Mesothelial cell of epicardium (in vitro differentiated cells): ENCODE measurements at regions not wholly inside any gene's neighbourhood (a gene's known extent, or its start where the extent isn't known, plus 50 kb on each side); places are given as distances from the start of the nearest gene placed in this dataset.

Experiments
- DNase-seq, 2 experiments: peaks; one replicate each; pipeline ENCODE4 v3.0.0; 2021; ENCODE audit warnings: low spot score in 2 of 2; ENCODE audit not compliant: unreplicated experiment in 2 of 2
- H3K27ac Mint-ChIP-seq: 2 replicates; pipeline ENCODE4 v1.8.0; 2021; ENCODE audit warnings: mixed read lengths
- H3K27me3 Mint-ChIP-seq: 2 replicates; pipeline ENCODE4 v1.8.0; 2021; ENCODE audit warnings: low read depth, mixed read lengths
- H3K36me3 Mint-ChIP-seq: 2 replicates; pipeline ENCODE4 v1.8.0; 2021; ENCODE audit warnings: mixed read lengths
- H3K4me1 Mint-ChIP-seq: 2 replicates; pipeline ENCODE4 v1.8.0; 2021; ENCODE audit warnings: mixed read lengths
- H3K4me3 Mint-ChIP-seq: 2 replicates; pipeline ENCODE4 v1.8.0; 2021; ENCODE audit warnings: mild to moderate bottlenecking, moderate library complexity, mixed read lengths
- H3K9me3 Mint-ChIP-seq: 2 replicates; pipeline ENCODE4 v1.8.0; 2021; ENCODE audit warnings: mixed read lengths
- CTCF ChIP-seq: fragments of 200-600 bp; sonication (generic); IDR thresholded peaks from one replicate; pipeline ENCODE4 v1.5.0; 2021; ENCODE audit warnings: antibody characterized with exemption; ENCODE audit not compliant: unreplicated experiment

- Mint-ChIP-seq H3K4me1 (no peaks in the 10 kb centered on the region), H3K4me3 (no peak overlapping the region), H3K9me3 (peaks cover 61% of the 10 kb centered on the region), H3K36me3 (peaks cover 16% of the 10 kb centered on the region), H3K27ac (no peak overlapping the region), H3K27me3 (no peaks in the 10 kb centered on the region)
- DNase-seq, result no peak
- TF ChIP-seq CTCF, result no peak
Observed at GRCh38 chr11:79702303-79702702, 261.5 kb upstream of the TENM4 start.

GRCh38 chr11:79699246-79699645 lies 258.4 kb upstream of the TENM4 start:
- no peak overlapping the region for H3K27ac Mint-ChIP-seq
- no peaks in the 10 kb centered on the region for H3K4me1 Mint-ChIP-seq
- no peak for DNase-seq
- H3K27me3 Mint-ChIP-seq, result no peaks in the 10 kb centered on the region
- H3K4me3 Mint-ChIP-seq, result no peak overlapping the region
- H3K9me3 Mint-ChIP-seq, result peaks cover 39% of the 10 kb centered on the region
- no peak for TF ChIP-seq CTCF
- H3K36me3 Mint-ChIP-seq, result peaks cover 16% of the 10 kb centered on the region

GRCh38 chr11:79697905-79698304 lies 257.1 kb upstream of the TENM4 start:
- no peak for TF ChIP-seq CTCF
- H3K27me3 Mint-ChIP-seq, result no peaks in the 10 kb centered on the region
- peaks cover 25% of the 10 kb centered on the region for H3K9me3 Mint-ChIP-seq
- H3K4me3 Mint-ChIP-seq, result no peak overlapping the region
- no peak for DNase-seq
- H3K4me1 Mint-ChIP-seq, result no peaks in the 10 kb centered on the region
- H3K36me3 Mint-ChIP-seq, result peaks cover 13% of the 10 kb centered on the region
- H3K27ac Mint-ChIP-seq, result no peak overlapping the region

GRCh38 chr11:79694368-79694767 lies 253.5 kb upstream of the TENM4 start:
- H3K27ac Mint-ChIP-seq, result no peak overlapping the region
- no peaks in the 10 kb centered on the region for H3K36me3 Mint-ChIP-seq
- H3K4me3 Mint-ChIP-seq, result no peak overlapping the region
- H3K27me3 Mint-ChIP-seq, result peaks cover 3% of the 10 kb centered on the region
- no peak for DNase-seq
- no peaks in the 10 kb centered on the region for H3K4me1 Mint-ChIP-seq
- TF ChIP-seq CTCF, result no peak
- no peaks in the 10 kb centered on the region for H3K9me3 Mint-ChIP-seq

GRCh38 chr11:79691445-79691844 lies 250.6 kb upstream of the TENM4 start:
- Mint-ChIP-seq H3K4me3 (no peak overlapping the region), H3K4me1 (no peaks in the 10 kb centered on the region), H3K27ac (no peak overlapping the region), H3K9me3 (no peaks in the 10 kb centered on the region), H3K36me3 (no peaks in the 10 kb centered on the region), H3K27me3 (peaks cover 11% of the 10 kb centered on the region)
- TF ChIP-seq CTCF, result no peak
- no peak for DNase-seq
